Rectal smooth muscle tissue (tissue), 1 donor: ENCODE measurements at regions not wholly inside any gene's neighbourhood (a gene's known extent, or its start where the extent isn't known, plus 50 kb on each side); places are given as distances from the start of the nearest gene placed in this dataset.

Experiments
- H3K27ac ChIP-seq: one replicate; pipeline ENCODE4 v1.7.0; 2013; ENCODE audit warnings: low read depth, low read length, inconsistent platforms
- H3K27me3 ChIP-seq: one replicate; pipeline ENCODE4 v1.7.0; 2013; ENCODE audit warnings: low read length; ENCODE audit not compliant: control insufficient read depth, insufficient read depth
- H3K36me3 ChIP-seq: one replicate; pipeline ENCODE4 v1.7.0; 2013; ENCODE audit warnings: low read length; ENCODE audit not compliant: control insufficient read depth, insufficient read depth
- H3K4me1 ChIP-seq: one replicate; pipeline ENCODE4 v1.7.0; 2013; ENCODE audit warnings: low read length; ENCODE audit not compliant: control insufficient read depth, insufficient read depth
- H3K4me3 ChIP-seq: one replicate; pipeline ENCODE4 v1.7.0; 2013; ENCODE audit warnings: low read length
- H3K9ac ChIP-seq: one replicate; pipeline ENCODE4 v1.7.0; 2013; ENCODE audit warnings: low read length

DNA sequence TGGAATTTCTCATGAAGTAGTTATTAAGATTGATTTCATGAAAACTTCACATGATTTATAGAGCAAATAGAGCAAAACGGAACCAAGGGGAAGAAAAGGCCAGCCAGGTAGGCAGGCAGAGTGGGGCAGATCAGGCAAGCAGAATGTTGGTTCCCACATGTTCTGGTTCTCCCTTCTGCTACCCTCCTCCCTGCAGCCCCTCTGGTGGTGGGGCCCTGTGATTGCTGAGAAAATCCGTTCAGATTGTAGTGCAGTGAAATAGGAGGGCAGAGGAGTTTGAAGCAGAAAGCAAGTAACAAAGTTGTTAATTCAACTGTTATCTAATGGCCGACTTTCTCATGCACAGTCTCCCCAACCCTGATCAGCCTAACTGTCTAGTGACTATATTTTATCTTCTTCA lies 185.3 kb downstream of the MID1IP1 start:
- H3K9ac ChIP-seq = no peak overlapping the region
- H3K27me3 ChIP-seq = no peaks in the 10 kb centered on the region
- no peak overlapping the region for H3K27ac ChIP-seq
- H3K36me3 ChIP-seq = no peaks in the 10 kb centered on the region
- H3K4me3 ChIP-seq = no peak overlapping the region
- H3K4me1 ChIP-seq = no peaks in the 10 kb centered on the region

DNA sequence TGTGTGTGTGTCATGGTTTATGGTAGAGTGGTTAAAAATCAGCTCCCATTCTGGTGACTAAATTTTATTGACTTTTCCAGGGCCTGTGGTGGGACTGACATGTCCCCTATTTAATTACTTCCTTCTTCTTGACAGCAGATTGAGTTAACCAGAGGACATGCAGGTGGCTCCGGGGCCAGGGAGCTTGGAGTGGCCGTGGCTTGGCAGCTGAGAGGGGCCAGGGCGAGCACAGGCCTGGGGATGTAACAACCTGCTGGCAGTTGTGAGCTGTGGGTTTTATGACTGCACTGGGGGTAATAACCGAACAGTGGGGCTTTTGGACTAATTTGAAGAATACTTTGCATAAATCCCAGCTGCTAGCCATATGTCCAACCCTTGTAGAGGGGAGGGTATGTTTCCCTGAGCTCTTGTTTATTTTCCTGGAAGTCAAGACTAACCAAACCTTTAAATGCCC lies 186.0 kb downstream of the MID1IP1 start:
- Histone ChIP-seq H3K9ac (no peak overlapping the region), H3K4me3 (no peak overlapping the region), H3K27ac (no peak overlapping the region), H3K36me3 (no peaks in the 10 kb centered on the region), H3K4me1 (no peaks in the 10 kb centered on the region), H3K27me3 (no peaks in the 10 kb centered on the region)

DNA sequence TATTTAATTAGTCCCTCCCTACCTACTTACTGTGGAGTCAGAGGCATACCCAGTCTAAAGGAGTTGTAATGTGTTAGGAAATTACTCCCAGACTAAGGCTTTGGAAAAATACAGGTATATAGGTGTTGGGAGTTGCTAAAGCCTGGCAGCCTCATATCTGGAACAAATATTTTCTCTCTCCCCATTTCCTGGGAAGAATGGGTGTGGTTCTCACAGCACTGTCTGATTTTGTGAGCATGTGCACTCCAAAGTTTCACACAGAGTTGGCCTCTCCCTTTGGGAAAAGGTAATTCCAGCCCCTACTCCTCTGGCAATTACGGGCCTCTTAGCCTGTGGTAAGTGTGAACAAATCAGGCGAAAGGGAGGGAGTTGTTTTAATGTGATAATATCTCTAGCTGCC lies 187.0 kb downstream of the MID1IP1 start:
- no peaks in the 10 kb centered on the region for H3K27me3 ChIP-seq
- H3K4me3 ChIP-seq = no peak overlapping the region
- H3K27ac ChIP-seq = no peak overlapping the region
- H3K4me1 ChIP-seq = no peaks in the 10 kb centered on the region
- H3K36me3 ChIP-seq = no peaks in the 10 kb centered on the region
- no peak overlapping the region for H3K9ac ChIP-seq

DNA sequence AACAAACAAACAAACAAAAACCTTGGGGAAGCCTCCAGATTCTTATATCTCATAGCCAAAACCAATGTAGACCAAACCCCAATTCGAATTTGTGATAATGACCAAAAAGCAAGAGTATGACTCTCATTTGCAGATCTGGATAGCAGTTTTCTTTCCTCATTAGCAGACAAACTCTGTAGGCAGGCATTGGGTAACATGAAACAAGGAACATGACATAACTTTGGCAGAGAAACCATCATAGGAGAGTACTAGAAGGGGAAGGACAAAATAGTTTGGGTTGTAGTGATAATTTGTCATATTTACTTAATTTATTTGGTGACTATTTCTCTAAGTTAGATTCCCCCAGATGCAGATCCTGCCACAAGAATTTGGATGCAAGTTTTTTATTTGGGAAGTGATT lies 187.8 kb downstream of the MID1IP1 start:
- Histone ChIP-seq H3K27me3 (no peaks in the 10 kb centered on the region), H3K4me3 (no peak overlapping the region), H3K9ac (no peak overlapping the region), H3K36me3 (no peaks in the 10 kb centered on the region), H3K27ac (no peak overlapping the region), H3K4me1 (no peaks in the 10 kb centered on the region)

DNA sequence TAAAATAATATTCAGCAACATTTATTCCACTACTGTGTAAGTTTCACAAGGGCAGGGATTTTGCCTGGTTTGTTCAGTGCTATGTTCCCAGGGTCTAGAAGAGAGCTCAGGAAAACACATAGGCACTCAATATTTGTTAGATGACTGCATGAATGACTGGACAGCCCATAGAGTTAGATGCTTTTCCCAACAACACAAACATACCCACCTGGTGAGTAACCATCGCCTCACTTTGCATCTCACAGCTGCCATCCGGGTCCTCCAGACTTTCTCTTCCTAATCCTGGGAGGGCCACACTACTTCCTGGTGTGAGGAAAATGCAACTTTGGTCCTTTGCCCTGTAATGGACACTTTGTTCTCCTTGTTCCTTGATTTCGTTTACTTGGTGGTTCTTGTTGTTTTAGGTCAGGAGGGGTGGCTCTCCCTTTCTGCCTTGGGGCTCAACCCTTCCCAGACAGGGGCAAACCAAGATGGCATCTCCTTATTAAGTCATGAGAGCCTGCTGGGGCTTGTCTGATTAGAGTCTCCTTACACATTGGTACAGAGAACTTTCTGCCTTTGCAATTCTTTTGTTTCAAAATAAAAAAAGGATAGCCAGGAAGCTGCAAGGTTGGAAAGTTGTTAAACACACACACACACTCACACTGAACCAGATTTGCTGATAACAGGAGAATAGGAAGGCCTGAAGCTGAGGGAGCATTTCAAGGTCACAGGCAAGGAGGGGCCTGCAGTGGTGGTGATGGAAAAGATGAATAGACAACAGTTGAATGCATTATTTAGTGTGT lies 190.6 kb downstream of the MID1IP1 start:
- H3K9ac ChIP-seq = no peak overlapping the region
- no peak overlapping the region for H3K27ac ChIP-seq
- no peaks in the 10 kb centered on the region for H3K4me1 ChIP-seq
- no peaks in the 10 kb centered on the region for H3K36me3 ChIP-seq
- no peaks in the 10 kb centered on the region for H3K27me3 ChIP-seq
- no peak overlapping the region for H3K4me3 ChIP-seq

DNA sequence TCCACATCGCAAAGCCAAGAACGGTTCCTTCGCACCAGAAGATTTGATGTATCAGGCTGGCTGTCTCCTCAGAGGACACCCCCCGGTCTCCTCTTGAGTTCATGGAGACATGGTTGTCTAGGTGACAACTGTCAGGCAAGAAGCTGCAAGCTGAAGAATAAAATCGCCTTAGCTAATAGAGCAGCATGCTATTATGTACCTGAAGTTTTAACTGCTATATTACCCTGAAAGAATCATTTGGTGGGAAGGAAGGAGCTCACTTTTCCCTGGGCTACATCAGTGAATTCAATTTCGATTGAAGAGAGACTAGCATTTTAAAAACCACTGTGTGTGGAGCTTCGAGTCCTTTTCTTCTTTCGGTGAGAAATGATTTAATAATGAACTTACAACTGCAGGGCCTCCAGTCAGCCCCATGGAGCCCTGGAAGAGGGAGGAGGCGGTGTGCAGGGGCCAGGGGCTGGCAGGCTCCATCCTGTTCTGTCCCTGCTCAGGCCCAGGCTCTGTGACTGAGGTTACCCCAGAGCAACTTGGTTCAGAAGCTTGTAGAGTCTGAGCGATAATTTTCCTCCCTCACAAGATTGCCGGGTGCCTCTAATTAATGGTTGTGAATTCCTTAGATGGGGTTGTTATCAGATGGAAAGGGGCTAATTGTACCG lies 191.3 kb downstream of the MID1IP1 start:
- H3K27ac ChIP-seq = no peak overlapping the region
- no peak overlapping the region for H3K4me3 ChIP-seq
- H3K4me1 ChIP-seq = no peaks in the 10 kb centered on the region
- no peaks in the 10 kb centered on the region for H3K36me3 ChIP-seq
- no peaks in the 10 kb centered on the region for H3K27me3 ChIP-seq
- no peak overlapping the region for H3K9ac ChIP-seq

DNA sequence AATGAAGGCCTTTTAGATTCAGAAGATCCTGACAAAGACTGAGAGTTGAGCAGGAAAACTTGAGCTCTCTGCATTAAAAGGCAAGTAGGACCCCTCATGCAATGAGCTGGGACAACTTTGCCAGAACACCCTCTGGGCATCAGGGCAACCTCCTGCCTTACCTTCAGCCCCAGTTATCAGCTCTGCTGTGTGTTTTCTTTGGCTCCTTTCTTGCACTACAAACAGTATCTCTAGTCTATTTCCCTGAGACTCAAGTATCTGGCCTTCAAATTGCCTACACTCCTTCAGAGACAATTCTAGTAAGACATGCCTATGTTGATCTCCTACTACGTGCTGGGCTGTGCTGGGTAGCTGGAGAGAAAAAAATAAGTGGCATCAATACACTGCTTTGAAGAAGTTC lies 192.2 kb downstream of the MID1IP1 start:
- no peaks in the 10 kb centered on the region for H3K36me3 ChIP-seq
- no peak overlapping the region for H3K27ac ChIP-seq
- H3K27me3 ChIP-seq = no peaks in the 10 kb centered on the region
- no peak overlapping the region for H3K4me3 ChIP-seq
- no peak overlapping the region for H3K9ac ChIP-seq
- no peaks in the 10 kb centered on the region for H3K4me1 ChIP-seq

DNA sequence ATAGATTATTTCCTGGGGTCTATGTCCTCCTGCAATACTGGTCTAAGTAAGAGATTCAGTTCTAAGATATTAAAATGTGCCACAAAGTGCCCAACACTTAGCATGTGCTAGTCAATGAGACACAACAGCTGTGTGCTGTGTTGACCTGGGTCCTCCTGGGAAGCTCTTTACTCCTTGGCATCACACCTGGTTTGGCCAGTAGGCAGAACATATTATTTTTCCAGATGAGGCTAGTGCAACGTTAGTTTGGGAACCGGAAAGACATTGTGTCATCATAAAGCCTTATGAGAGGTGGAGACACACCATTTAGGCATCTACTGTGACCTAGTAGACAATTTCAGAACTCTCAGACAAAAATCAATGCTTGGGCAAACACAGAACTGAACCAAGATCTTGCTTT lies 197.8 kb downstream of the MID1IP1 start:
- Histone ChIP-seq H3K27me3 (no peaks in the 10 kb centered on the region), H3K4me1 (no peaks in the 10 kb centered on the region), H3K9ac (no peak overlapping the region), H3K36me3 (no peaks in the 10 kb centered on the region), H3K27ac (no peak overlapping the region), H3K4me3 (no peak overlapping the region)

DNA sequence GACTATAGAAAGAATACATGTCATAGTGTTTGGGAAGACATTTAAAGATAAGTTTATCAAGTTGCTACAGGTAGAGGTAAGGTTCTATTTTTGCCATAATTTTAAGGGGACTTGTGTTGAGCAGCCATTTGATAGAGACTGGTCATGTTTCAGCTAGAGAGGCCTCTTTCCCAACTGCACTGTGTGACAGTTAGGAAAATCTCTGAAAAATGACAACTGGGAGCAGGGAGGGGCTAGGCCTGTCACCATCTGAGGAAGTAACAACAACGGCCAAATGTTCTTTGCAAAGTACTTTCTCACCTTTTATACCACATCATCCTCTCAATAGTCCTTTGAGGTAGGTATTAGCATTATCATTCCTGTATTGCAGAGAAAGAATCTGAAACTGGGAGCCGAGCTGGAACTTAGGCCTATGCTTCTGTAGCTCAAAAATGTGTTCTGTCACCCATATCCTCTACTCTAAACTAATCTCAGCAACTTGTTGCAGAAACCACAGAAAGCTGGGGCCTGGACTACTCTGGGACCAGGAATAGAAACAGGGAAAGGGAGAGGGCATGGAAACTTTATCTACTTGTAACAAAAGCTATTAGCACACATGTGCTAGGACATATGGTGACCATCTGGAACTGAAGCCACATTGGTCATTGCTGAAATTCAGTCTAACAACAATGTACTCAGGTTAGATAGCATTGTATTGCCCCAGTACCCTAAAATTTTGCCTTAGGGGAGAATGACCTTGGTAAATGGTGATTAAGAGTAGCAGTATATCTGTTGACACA lies 198.9 kb downstream of the MID1IP1 start:
- no peaks in the 10 kb centered on the region for H3K36me3 ChIP-seq
- no peaks in the 10 kb centered on the region for H3K27me3 ChIP-seq
- no peak overlapping the region for H3K9ac ChIP-seq
- no peak overlapping the region for H3K27ac ChIP-seq
- no peaks in the 10 kb centered on the region for H3K4me1 ChIP-seq
- H3K4me3 ChIP-seq = no peak overlapping the region

DNA sequence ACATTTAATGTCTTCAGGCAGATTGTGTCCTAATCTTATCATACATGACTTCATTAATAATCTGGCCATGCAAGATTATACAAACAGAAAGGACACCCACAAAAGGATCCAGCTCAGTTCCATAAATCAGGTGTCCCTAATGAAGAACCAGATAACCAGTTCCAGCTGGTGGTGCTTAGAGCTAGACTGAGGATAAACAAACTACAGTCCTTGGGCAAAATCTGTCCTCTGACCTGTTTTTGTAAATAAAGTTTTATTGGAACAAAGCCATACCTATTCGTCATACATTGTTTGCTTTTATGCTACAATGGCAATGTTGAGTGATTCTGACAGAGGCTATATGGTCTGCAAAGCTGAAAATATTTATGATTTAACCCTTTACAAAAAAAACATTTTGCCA lies 199.5 kb downstream of the MID1IP1 start:
- no peak overlapping the region for H3K9ac ChIP-seq
- no peaks in the 10 kb centered on the region for H3K4me1 ChIP-seq
- H3K4me3 ChIP-seq = no peak overlapping the region
- H3K27ac ChIP-seq = no peak overlapping the region
- no peaks in the 10 kb centered on the region for H3K27me3 ChIP-seq
- H3K36me3 ChIP-seq = no peaks in the 10 kb centered on the region

DNA sequence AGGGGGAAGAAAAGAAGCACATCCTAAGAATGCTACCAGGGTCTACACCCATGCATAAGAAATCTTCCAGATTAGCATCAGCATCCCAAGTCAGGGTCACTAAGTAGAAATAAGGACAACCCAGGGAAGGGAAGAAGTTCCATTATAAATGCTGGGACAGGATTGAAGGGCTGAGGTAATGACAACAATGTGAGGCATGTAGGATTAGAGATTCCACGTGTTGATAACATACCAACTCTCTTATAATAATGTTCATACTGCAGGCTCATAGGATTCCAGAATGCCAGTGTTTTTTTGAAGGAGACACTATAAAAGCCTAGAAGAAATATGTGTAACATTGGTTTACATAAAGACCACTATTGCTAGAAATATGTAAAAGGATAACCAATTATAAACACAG lies 201.2 kb downstream of the MID1IP1 start:
- Histone ChIP-seq H3K4me1 (no peaks in the 10 kb centered on the region), H3K9ac (no peak overlapping the region), H3K27me3 (no peaks in the 10 kb centered on the region), H3K27ac (no peak overlapping the region), H3K4me3 (no peak overlapping the region), H3K36me3 (no peaks in the 10 kb centered on the region)

DNA sequence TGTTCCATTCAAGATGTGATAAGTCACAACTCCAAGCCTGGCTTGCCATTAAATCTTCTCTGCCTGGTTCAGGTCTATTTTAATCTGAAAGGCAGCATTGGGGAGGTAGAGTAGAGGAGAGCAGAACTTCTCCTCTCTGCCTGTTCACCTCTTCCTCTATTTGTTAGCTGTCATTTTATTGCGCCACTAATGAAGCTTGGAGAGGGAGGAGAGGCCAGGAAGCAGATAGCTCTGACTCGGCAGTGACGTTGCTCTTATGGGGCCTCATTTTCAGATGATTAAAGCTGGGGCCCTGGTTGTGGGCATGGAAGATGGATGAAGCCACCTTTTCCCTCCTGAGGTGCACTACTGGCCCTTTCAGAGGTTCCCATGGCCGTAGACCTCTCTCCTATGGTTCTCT lies 207.3 kb downstream of the MID1IP1 start:
- Histone ChIP-seq H3K27ac (no peak overlapping the region), H3K27me3 (no peaks in the 10 kb centered on the region), H3K4me3 (no peak overlapping the region), H3K9ac (no peak overlapping the region), H3K4me1 (no peaks in the 10 kb centered on the region), H3K36me3 (no peaks in the 10 kb centered on the region)
